ENCODE measurements at regions not wholly inside any gene's neighbourhood (a gene's known extent, or its start where the extent isn't known, plus 50 kb on each side); places are given as distances from the start of the nearest gene placed in this dataset.

GRCh38 chr21:27061770-27062169, 94.9 kb upstream of the ADAMTS5 start:
- H3K27ac ChIP-seq = no peak overlapping the region
- no peaks in the 10 kb centered on the region for H3K36me3 ChIP-seq (replicated peaks in 1 of 2; ENCODE audit: insufficient read depth in 1 of 2, low read depth in 2 of 2)
- no peaks in the 10 kb centered on the region for H3K27me3 ChIP-seq
- no peaks in the 10 kb centered on the region for H3K9me3 ChIP-seq
- H3K4me1 ChIP-seq = no peaks in the 10 kb centered on the region
- TF ChIP-seq CTCF (IDR thresholded peaks at IDR 0.05) = no peak
- TF ChIP-seq POLR2A (IDR thresholded peaks at IDR 0.05) = no peak
- no peak for ATAC-seq
- intact Hi-C loops (cut with DNase I) = no loop called here
- DNase-seq = no peak
- H3K4me3 ChIP-seq = no peak overlapping the region

- ATAC-seq = no peak
- H3K27ac ChIP-seq = no peak overlapping the region
- no peaks in the 10 kb centered on the region for H3K27me3 ChIP-seq
- no peak for TF ChIP-seq CTCF (IDR thresholded peaks at IDR 0.05)
- no peak for TF ChIP-seq POLR2A (IDR thresholded peaks at IDR 0.05)
- no peaks in the 10 kb centered on the region for H3K4me1 ChIP-seq
- 65 to 81% methylated on average over 2 of the region's 2 CpGs for WGBS, 2 donors
- no peak for DNase-seq
- intact Hi-C loops (cut with DNase I) = no loop called here
- H3K4me3 ChIP-seq = no peak overlapping the region
- H3K36me3 ChIP-seq (replicated peaks in 1 of 2; ENCODE audit: insufficient read depth in 1 of 2, low read depth in 2 of 2) = no peaks in the 10 kb centered on the region
- no peaks in the 10 kb centered on the region for H3K9me3 ChIP-seq
Observed at GRCh38 chr21:27060190-27060589, 93.3 kb upstream of the ADAMTS5 start.

- Histone ChIP-seq H3K9me3 (no peaks in the 10 kb centered on the region), H3K4me1 (no peaks in the 10 kb centered on the region), H3K27ac (no peak overlapping the region), H3K36me3 (replicated peaks in 1 of 2; ENCODE audit: insufficient read depth in 1 of 2, low read depth in 2 of 2) (no peaks in the 10 kb centered on the region), H3K27me3 (no peaks in the 10 kb centered on the region), H3K4me3 (no peak overlapping the region)
- intact Hi-C loops (cut with DNase I) = no loop called here
- WGBS, 2 donors = 85 to 93% methylated on average over 2 of the region's 2 CpGs
- DNase-seq (no peak), ATAC-seq (no peak)
- TF ChIP-seq POLR2A (IDR thresholded peaks at IDR 0.05) = no peak
- TF ChIP-seq CTCF (IDR thresholded peaks at IDR 0.05) = no peak
Observed at GRCh38 chr21:27058673-27059605, 92.1 kb upstream of the ADAMTS5 start.

- no peak for ATAC-seq
- intact Hi-C loops (cut with DNase I) = no loop called here
- Histone ChIP-seq H3K4me3 (no peak overlapping the region), H3K36me3 (replicated peaks in 1 of 2; ENCODE audit: insufficient read depth in 1 of 2, low read depth in 2 of 2) (no peaks in the 10 kb centered on the region), H3K27ac (no peak overlapping the region), H3K4me1 (no peaks in the 10 kb centered on the region), H3K27me3 (no peaks in the 10 kb centered on the region), H3K9me3 (no peaks in the 10 kb centered on the region)
- no peak for DNase-seq
- TF ChIP-seq CTCF (IDR thresholded peaks at IDR 0.05) (no peak), POLR2A (IDR thresholded peaks at IDR 0.05) (no peak)
- 89 to 92% methylated on average over 1 of the region's 1 CpG for WGBS, 2 donors
Observed at GRCh38 chr21:27057997-27058396, 91.1 kb upstream of the ADAMTS5 start.
